ENCODE measurements at regions not wholly inside any gene's neighbourhood (a gene's known extent, or its start where the extent isn't known, plus 50 kb on each side); places are given as distances from the start of the nearest gene placed in this dataset.

- no peak for TF ChIP-seq POLR2AphosphoS5 (IDR thresholded peaks at IDR 0.05; ENCODE audit: insufficient read depth in 1 of 2, low read depth in 1 of 2)
- no peak for TF ChIP-seq POLR2A (IDR thresholded peaks at IDR 0.05)
- TF ChIP-seq CTCF (IDR thresholded peaks at IDR 0.05): no peak
- no peak for DNase-seq (ENCODE audit: extremely low spot score in 2 of 2)
- Histone ChIP-seq H3K9me3 (no peaks in the 10 kb centered on the region), H3K4me1 (no peaks in the 10 kb centered on the region), H3K36me3 (no peaks in the 10 kb centered on the region), H3K4me3 (no peak overlapping the region), H3K27ac (no peak overlapping the region), H3K27me3 (no peaks in the 10 kb centered on the region)
- intact Hi-C loops (cut with DNase I): no loop called here
Observed at GRCh38 chr3:145637105-145637504, 523.9 kb downstream of the PLOD2 start.

- TF ChIP-seq CTCF (IDR thresholded peaks at IDR 0.05) (no peak), POLR2AphosphoS5 (IDR thresholded peaks at IDR 0.05; ENCODE audit: insufficient read depth in 1 of 2, low read depth in 1 of 2) (no peak), POLR2A (IDR thresholded peaks at IDR 0.05) (no peak)
- H3K9me3 ChIP-seq: no peaks in the 10 kb centered on the region
- H3K27me3 ChIP-seq: no peaks in the 10 kb centered on the region
- intact Hi-C loops (cut with DNase I): no loop called here
- H3K4me3 ChIP-seq: no peak overlapping the region
- no peak for DNase-seq (ENCODE audit: extremely low spot score in 2 of 2)
- no peak overlapping the region for H3K27ac ChIP-seq
- H3K4me1 ChIP-seq: no peaks in the 10 kb centered on the region
- H3K36me3 ChIP-seq: no peaks in the 10 kb centered on the region
Observed at GRCh38 chr3:145639003-145639606, 521.9 kb downstream of the PLOD2 start.

GRCh38 chr3:145639875-145640274 is 521.1 kb downstream of the PLOD2 start:
- intact Hi-C loops (cut with DNase I): no loop called here
- no peak overlapping the region for H3K27ac ChIP-seq
- no peaks in the 10 kb centered on the region for H3K36me3 ChIP-seq
- DNase-seq (ENCODE audit: extremely low spot score in 2 of 2): no peak
- H3K4me3 ChIP-seq: no peak overlapping the region
- no peaks in the 10 kb centered on the region for H3K9me3 ChIP-seq
- no peaks in the 10 kb centered on the region for H3K27me3 ChIP-seq
- TF ChIP-seq POLR2AphosphoS5 (IDR thresholded peaks at IDR 0.05; ENCODE audit: insufficient read depth in 1 of 2, low read depth in 1 of 2) (no peak), CTCF (IDR thresholded peaks at IDR 0.05) (no peak)
- no peaks in the 10 kb centered on the region for H3K4me1 ChIP-seq

- TF ChIP-seq CTCF (IDR thresholded peaks at IDR 0.05) (no peak), POLR2AphosphoS5 (IDR thresholded peaks at IDR 0.05; ENCODE audit: insufficient read depth in 1 of 2, low read depth in 1 of 2) (no peak), POLR2A (IDR thresholded peaks at IDR 0.05) (no peak)
- Histone ChIP-seq H3K27me3 (no peaks in the 10 kb centered on the region), H3K4me1 (no peaks in the 10 kb centered on the region), H3K9me3 (no peaks in the 10 kb centered on the region), H3K4me3 (no peak overlapping the region), H3K36me3 (no peaks in the 10 kb centered on the region), H3K27ac (no peak overlapping the region)
- DNase-seq (ENCODE audit: extremely low spot score in 2 of 2): no peak
- intact Hi-C loops (cut with DNase I): no loop called here
Observed at GRCh38 chr3:145648396-145648795, 512.6 kb downstream of the PLOD2 start.

GRCh38 chr3:145649368-145649887 is 511.6 kb downstream of the PLOD2 start:
- Histone ChIP-seq H3K4me3 (no peak overlapping the region), H3K27me3 (no peaks in the 10 kb centered on the region), H3K36me3 (no peaks in the 10 kb centered on the region), H3K27ac (no peak overlapping the region), H3K9me3 (no peaks in the 10 kb centered on the region), H3K4me1 (no peaks in the 10 kb centered on the region)
- no peak for DNase-seq (ENCODE audit: extremely low spot score in 2 of 2)
- no peak for TF ChIP-seq CTCF (IDR thresholded peaks at IDR 0.05)
- no peak for TF ChIP-seq POLR2A (IDR thresholded peaks at IDR 0.05)
- TF ChIP-seq POLR2AphosphoS5 (IDR thresholded peaks at IDR 0.05; ENCODE audit: insufficient read depth in 1 of 2, low read depth in 1 of 2): no peak
- intact Hi-C loops (cut with DNase I): no loop called here
